WTC11 (cell line): ENCODE measurements at regions not wholly inside any gene's neighbourhood (a gene's known extent, or its start where the extent isn't known, plus 50 kb on each side); places are given as distances from the start of the nearest gene placed in this dataset.

ENCODE experiments used
- ETV6 ChIP-seq: sonication (generic); formaldehyde crosslinking; IDR thresholded peaks from 2 replicates; pipeline ENCODE4 v1.8.1; 2022; ENCODE audit warnings: mild to moderate bottlenecking, missing genetic modification reagents
- NFYB ChIP-seq: sonication (generic); formaldehyde crosslinking; conservative IDR thresholded peaks from 2 replicates; pipeline ENCODE4 v1.8.0; 2022; ENCODE audit warnings: low read depth, missing genetic modification reagents
- OVOL2 ChIP-seq: fragments of 250-450 bp; sonication (Bioruptor Pico); IDR thresholded peaks from 2 replicates; pipeline ENCODE4 v1.9.0; 2021; ENCODE audit warnings: mild to moderate bottlenecking, borderline replicate concordance
- SMAD4 ChIP-seq: sonication (generic); formaldehyde crosslinking; IDR thresholded peaks from 2 replicates; pipeline ENCODE4 v1.8.0; 2022; ENCODE audit warnings: mild to moderate bottlenecking, missing genetic modification reagents
- SP1 ChIP-seq: sonication (generic); formaldehyde crosslinking; conservative IDR thresholded peaks from 2 replicates; pipeline ENCODE4 v1.8.1; 2022; ENCODE audit warnings: missing genetic modification reagents
- TEAD4 ChIP-seq: sonication (generic); formaldehyde crosslinking; IDR thresholded peaks from 2 replicates; pipeline ENCODE4 v1.8.0; 2022; ENCODE audit warnings: mild to moderate bottlenecking, missing genetic modification reagents
- ZNF671 ChIP-seq: fragments of 250-450 bp; sonication (Bioruptor Pico); IDR thresholded peaks from 2 replicates; pipeline ENCODE4 v1.8.0; 2021; ENCODE audit warnings: mild to moderate bottlenecking
- TF ChIP-seq, protein P1 (sequence below): fragments of 200-600 bp; IDR thresholded peaks from 2 replicates; pipeline ENCODE4 v1.8.0; 2022; ENCODE audit warnings: antibody characterized with exemption
- TF ChIP-seq, protein P2 (sequence below): sonication (generic); formaldehyde crosslinking; IDR thresholded peaks from 2 replicates; pipeline ENCODE4 v1.8.1; 2023; ENCODE audit warnings: mild to moderate bottlenecking, missing genetic modification reagents, moderate library complexity
- TF ChIP-seq, protein P3 (sequence below): fragments of 250-450 bp; sonication (Bioruptor Pico); IDR thresholded peaks from 2 replicates; pipeline ENCODE4 v1.8.0; 2021; ENCODE audit warnings: mild to moderate bottlenecking
- TF ChIP-seq, protein P4 (sequence below): sonication (generic); formaldehyde crosslinking; conservative IDR thresholded peaks from 2 replicates; pipeline ENCODE4 v1.8.1; 2022; ENCODE audit warnings: mild to moderate bottlenecking, missing genetic modification reagents
- TF ChIP-seq, protein P5 (sequence below): sonication (generic); formaldehyde crosslinking; IDR thresholded peaks from 2 replicates; pipeline ENCODE4 v1.8.0; 2022; ENCODE audit warnings: mild to moderate bottlenecking, missing genetic modification reagents

- TF ChIP-seq SP1 (CRISPR knock-in tag) (no peak), ETV6 (CRISPR knock-in tag) (no peak), SMAD4 (CRISPR knock-in tag) (no peak), TEAD4 (CRISPR knock-in tag) (no peak), NFYB (CRISPR knock-in tag) (no peak), OVOL2 (CRISPR knock-in tag) (no peak), ZNF671 (CRISPR knock-in tag) (no peak)
- TF ChIP-seq, protein P1, sequence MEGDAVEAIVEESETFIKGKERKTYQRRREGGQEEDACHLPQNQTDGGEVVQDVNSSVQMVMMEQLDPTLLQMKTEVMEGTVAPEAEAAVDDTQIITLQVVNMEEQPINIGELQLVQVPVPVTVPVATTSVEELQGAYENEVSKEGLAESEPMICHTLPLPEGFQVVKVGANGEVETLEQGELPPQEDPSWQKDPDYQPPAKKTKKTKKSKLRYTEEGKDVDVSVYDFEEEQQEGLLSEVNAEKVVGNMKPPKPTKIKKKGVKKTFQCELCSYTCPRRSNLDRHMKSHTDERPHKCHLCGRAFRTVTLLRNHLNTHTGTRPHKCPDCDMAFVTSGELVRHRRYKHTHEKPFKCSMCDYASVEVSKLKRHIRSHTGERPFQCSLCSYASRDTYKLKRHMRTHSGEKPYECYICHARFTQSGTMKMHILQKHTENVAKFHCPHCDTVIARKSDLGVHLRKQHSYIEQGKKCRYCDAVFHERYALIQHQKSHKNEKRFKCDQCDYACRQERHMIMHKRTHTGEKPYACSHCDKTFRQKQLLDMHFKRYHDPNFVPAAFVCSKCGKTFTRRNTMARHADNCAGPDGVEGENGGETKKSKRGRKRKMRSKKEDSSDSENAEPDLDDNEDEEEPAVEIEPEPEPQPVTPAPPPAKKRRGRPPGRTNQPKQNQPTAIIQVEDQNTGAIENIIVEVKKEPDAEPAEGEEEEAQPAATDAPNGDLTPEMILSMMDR: no peak
- TF ChIP-seq, protein P2, sequence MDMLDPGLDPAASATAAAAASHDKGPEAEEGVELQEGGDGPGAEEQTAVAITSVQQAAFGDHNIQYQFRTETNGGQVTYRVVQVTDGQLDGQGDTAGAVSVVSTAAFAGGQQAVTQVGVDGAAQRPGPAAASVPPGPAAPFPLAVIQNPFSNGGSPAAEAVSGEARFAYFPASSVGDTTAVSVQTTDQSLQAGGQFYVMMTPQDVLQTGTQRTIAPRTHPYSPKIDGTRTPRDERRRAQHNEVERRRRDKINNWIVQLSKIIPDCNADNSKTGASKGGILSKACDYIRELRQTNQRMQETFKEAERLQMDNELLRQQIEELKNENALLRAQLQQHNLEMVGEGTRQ (CRISPR knock-in tag): no peak
- TF ChIP-seq, protein P3, sequence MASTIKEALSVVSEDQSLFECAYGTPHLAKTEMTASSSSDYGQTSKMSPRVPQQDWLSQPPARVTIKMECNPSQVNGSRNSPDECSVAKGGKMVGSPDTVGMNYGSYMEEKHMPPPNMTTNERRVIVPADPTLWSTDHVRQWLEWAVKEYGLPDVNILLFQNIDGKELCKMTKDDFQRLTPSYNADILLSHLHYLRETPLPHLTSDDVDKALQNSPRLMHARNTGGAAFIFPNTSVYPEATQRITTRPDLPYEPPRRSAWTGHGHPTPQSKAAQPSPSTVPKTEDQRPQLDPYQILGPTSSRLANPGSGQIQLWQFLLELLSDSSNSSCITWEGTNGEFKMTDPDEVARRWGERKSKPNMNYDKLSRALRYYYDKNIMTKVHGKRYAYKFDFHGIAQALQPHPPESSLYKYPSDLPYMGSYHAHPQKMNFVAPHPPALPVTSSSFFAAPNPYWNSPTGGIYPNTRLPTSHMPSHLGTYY (CRISPR knock-in tag): no peak
- TF ChIP-seq, protein P4, sequence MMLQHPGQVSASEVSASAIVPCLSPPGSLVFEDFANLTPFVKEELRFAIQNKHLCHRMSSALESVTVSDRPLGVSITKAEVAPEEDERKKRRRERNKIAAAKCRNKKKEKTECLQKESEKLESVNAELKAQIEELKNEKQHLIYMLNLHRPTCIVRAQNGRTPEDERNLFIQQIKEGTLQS (CRISPR knock-in tag): no peak
- TF ChIP-seq, protein P5, sequence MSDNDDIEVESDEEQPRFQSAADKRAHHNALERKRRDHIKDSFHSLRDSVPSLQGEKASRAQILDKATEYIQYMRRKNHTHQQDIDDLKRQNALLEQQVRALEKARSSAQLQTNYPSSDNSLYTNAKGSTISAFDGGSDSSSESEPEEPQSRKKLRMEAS (CRISPR knock-in tag): no peak
Observed at GRCh38 chr16:63481060-63481459, 1444.8 kb upstream of the CDH8 start.
